GM19468 (cell line): ENCODE measurements at regions not wholly inside any gene's neighbourhood (a gene's known extent, or its start where the extent isn't known, plus 50 kb on each side); places are given as distances from the start of the nearest gene placed in this dataset.

ENCODE experiments used
- ATAC-seq: cut with Tn5 transposase; IDR thresholded peaks from one replicate; pipeline ENCODE4 v1.9.1; 2021; ENCODE audit warnings: mild to moderate bottlenecking, moderate library complexity, moderate number of reproducible peaks; ENCODE audit not compliant: unreplicated experiment; ENCODE audit errors: extremely low read depth

DNA sequence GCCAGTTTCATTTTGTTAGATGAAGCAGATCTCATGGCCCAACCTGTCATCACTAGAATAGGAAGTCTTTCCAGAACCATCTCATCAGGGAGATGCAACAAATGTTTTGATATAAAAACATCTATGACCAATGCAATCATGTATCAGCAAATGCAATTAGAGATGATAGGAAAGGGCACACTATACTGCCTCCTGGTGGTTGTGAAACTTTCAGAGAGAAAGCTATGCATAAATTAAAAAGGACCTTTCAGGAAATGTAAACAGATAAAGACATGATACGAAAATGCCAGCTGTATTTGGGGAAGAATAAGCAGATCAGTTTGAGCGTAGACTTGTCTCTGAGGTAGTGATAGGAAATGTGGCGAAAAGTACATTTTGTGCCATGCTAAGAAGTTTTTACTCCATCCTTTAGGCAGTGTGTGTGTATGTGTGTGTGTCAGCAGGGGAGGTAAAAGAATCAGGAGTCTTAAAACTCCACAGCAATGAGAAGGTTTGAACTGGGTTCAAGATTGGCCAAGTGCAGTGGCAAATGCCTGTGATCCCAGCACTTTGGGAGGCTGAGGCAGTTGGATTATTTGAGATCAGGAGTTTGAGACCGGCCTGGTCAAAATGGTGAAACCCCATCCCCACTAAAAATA lies 479.3 kb downstream of the CPS1 start:
- peak; percentile 41 for ATAC-seq

DNA sequence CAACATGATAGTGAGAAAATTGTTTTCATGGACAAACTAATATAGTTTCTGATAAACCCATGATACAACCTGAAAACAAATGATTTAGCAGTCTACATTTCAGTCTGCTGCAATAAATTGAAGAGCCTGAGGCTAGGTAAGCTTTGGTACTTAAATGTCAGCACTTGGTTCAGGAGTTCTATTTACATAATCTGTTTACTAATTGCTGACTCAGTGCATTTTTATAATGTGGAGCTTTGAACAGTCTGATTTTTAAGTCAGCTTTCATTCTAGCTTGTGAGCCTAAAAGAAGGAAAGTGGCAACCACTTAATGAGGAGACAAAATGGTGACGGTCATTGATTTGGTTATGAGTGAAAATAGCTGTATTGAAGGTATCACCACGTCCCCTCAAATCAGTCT lies 488.6 kb downstream of the CPS1 start:
- ATAC-seq: no peak

GRCh38 chr2:211049321-211050018 lies 493.1 kb downstream of the CPS1 start:
- no peak for ATAC-seq

DNA sequence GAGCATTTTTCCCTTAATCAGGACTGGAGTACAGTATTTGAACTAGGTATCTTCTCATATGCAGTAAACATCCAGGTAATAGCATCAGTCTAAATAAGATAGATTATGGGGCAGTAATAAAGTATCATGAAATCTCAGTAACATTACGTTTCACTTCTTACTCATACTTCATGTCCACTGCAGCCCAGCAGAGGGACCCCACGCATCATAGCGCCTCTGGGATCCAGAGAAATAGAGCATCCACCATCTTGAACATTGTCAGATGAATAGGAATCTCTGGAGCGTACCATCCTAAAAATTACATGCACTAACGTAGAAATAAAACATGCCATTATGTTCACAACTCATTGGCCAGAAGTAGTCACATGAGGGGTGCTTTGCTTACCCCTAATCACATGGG lies 499.0 kb downstream of the CPS1 start:
- ATAC-seq: no peak

DNA sequence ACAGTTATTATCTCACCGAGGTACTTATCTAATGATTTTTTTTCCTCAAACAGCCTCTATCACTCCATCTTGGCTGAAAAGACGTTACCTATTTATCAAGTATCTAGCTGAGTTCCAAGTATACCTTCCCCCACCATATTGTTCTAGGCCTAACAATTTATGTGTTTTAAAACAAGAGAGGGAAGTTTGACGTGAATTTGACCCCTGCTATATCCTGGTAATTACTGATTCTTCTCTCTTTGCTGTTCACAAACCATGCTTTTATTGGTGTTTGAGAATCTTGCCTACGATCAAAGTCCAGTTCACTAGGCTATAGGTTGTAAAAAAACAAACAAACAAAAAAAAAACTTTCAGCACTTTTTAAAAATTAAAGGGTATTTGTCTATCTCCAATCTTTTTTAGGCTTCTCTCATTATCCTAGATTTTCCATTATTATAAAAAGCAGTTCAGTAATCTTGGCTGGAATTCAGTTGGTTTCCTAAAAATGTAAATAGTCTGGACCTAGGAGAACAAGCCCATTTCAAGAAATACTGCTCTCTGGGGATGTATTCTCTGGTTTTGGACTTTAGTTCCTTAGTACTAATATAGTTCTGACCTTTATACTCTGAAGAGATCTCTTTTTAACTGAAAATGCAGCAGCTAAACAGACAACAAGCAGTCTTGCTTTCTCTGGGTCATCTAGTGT lies 505.4 kb downstream of the CPS1 start:
- no peak for ATAC-seq

DNA sequence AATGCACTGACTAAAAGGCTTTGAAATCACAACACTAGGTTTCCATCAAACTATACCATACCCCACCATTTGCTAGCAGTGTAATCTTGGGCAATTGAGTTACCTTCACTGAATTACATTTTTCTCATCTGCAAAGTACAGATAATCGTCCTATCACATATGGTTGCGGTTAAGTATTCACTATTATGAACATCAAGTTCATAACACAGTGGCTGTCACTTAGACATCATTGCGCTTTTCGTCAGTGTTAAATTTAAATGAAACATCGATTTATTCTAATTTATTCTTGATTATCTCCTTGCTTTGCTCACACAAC lies 505.9 kb downstream of the CPS1 start:
- no peak for ATAC-seq

- no peak for ATAC-seq
These were observed 510.6 kb downstream of the CPS1 start for GRCh38 chr2:211067029-211067428.

DNA sequence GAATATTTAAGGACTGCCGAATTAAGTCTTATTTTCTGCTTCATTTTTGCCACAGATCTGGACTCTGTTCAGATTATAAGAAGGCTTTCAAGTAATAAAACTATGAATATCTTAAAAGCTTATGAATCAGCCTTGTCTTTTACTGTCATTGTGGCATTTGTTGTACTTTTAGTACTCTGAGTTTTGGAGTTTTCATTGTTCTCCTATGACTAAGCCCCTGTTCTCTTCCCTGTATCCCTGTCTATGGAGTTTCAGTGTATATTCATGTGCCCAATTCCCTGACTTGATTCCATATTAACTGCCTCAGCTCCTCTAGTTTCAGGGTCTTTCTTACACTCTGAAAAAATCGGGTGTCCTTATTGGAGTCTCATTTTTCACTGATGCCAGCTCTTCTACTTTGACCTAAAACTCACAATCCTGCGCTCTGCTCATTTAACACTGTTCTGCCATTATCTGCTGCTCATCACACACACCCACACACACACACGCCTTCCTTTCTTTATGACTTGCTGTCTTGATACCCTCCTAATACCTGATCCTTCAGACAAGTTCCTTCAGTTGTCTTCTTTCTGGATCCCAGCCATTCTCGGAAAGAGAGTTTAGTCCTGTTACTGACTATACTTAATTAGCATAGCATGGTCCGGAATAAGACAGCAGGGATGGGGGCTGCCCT lies 511.8 kb downstream of the CPS1 start:
- ATAC-seq: no peak

GRCh38 chr2:211070547-211070946 lies 514.1 kb downstream of the CPS1 start:
- no peak for ATAC-seq

DNA sequence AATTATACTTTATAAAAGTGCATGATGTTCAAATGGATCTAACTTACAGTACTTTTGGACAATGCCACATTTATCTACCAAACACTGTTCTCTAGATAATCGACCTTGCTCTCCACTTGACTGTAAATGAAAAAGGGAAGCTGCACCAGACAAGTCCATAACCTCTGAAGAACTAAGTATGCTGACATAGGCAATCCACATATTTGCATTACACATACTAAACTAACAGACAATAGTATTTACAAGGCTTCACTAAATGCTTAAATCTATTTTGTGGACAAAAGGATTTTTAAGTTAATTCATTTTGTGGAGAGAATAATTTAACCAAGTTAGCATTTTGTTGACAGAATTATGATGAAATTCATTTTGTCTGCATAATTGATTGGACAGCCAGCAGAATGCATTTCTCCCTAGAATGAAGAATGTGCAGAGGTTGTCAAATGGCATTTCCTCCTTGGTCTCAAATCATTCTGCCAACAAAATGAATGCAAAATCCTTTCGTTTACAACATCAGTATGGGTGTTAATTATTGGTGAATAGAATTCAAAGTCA lies 520.9 kb downstream of the CPS1 start:
- ATAC-seq: no peak

DNA sequence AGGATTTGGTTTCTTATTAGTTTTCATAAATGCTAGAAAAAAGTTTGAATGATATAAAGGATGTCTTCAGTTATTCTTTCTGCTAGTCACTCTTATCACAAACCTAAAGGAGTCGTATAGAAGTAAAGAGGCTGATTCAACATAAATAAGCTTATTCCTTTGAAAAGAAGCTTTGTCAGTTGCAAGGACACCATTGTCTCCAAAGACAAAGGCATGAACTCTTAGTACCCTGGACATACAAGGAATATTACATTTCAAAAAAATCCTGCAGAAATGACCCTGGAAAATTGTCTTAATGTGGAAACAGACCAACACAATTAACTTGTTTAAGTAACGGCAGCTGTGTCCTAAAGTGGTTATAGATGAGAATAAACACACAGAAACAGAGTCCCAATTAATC lies 528.0 kb downstream of the CPS1 start:
- no peak for ATAC-seq

GRCh38 chr2:211085056-211085680 lies 528.8 kb downstream of the CPS1 start:
- no peak for ATAC-seq

GRCh38 chr2:211086049-211086448 lies 529.6 kb downstream of the CPS1 start:
- no peak for ATAC-seq

- no peak for ATAC-seq
These were observed 532.7 kb downstream of the CPS1 start for GRCh38 chr2:211089127-211089526.

- ATAC-seq: no peak
These were observed 537.4 kb downstream of the CPS1 start for GRCh38 chr2:211093743-211094303.

DNA sequence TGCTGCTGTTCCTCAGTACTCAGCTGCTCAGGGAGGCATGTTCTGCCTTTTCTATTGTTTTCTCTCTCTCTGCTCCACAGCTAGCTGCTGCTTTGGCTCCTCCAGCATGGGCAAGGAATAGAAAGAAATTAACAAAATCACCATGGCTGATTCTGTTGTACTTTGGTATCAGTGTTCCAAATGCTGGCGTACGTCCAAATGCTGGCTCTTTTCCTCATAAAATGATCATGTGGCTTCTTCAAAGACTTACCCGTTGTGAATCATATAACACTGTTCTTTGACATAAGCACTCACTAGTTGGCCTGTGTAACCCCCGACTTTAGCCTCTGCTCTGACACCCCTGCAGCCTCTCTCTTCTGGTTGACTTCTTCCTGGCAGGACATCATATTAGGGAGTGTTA lies 547.6 kb downstream of the CPS1 start:
- no peak for ATAC-seq

DNA sequence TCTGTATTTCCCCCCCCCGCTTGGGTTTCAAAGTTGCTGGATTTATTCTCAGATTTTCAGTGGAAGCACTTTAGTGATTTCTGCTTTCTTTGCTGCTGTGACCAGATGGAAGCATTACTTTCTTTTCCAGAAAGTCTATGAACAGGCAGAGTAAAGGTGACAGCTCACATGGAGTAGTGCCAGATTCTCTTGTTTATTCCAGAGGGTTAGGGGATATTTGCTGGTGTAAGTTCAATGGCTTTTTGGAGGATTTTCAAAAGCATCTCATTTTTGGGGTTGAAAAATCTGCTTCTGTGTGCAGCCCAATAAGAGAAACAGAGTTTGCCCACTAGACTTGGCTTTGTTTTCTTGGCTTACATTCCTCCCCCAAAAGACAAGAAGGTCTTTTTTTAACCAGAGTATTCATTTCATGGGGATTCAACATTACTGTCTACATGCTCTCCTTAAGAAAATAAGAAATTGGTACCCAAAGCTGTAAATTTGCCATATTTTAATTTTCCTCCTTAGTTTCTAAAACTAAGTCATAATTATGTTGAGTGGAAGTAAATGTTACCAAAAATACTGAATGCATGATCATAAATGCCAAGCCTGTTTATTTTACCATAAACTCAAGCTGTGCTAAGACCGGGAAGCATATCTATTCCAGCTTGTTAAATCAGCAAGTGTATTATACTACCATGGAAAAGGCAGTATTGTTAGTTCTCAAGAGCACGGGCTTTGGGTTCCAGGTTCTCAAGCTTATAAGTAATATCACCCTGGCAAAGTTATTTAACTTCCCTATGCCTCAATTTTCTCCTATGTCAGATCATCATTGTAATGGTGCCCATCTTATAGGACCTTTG lies 557.2 kb downstream of the CPS1 start:
- no peak for ATAC-seq

- ATAC-seq: no peak
These were observed 558.5 kb downstream of the CPS1 start for GRCh38 chr2:211114826-211115455.

DNA sequence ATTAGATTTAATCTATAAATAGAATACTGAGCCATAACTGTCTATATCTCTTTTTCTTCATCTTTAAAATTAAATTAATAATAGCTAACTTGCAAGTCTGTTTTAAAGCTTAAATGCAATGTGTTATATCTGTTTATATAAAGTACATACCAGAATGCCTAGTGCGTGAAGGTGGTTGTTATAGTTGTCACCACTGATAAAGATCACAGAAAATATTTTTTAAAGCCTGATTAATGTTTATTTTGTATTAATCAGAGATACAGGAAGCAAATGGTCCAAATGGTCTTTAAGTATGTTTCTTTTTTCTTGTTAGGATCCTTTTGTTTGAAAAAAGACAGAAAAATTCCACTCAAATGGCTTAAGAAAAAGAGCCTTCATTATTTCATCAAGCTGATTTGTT lies 560.6 kb downstream of the CPS1 start:
- ATAC-seq: no peak
